Uterus (tissue), 2 donors: ENCODE measurements at regions not wholly inside any gene's neighbourhood (a gene's known extent, or its start where the extent isn't known, plus 50 kb on each side); places are given as distances from the start of the nearest gene placed in this dataset.

Experiments
- POLR2A ChIP-seq, 2 donors: fragments of 450-650 bp; IDR thresholded peaks; one replicate each; pipeline ENCODE4 v1.6.1; 2016; ENCODE audit warnings: antibody characterized with exemption in 2 of 2, mild to moderate bottlenecking in 1 of 2, moderate library complexity in 1 of 2
- TF ChIP-seq, protein P1 (sequence below), 4 experiments: fragments of 200-600 bp in 2 of 4; fragments of 450-650 bp in 2 of 4; sonication (generic) in 2 of 4; IDR thresholded peaks; one replicate each; pipeline ENCODE4 v1.5.1; 2016 to 2019; ENCODE audit warnings: antibody characterized with exemption in 4 of 4, mild to moderate bottlenecking in 2 of 4, moderate library complexity in 1 of 4

DNA sequence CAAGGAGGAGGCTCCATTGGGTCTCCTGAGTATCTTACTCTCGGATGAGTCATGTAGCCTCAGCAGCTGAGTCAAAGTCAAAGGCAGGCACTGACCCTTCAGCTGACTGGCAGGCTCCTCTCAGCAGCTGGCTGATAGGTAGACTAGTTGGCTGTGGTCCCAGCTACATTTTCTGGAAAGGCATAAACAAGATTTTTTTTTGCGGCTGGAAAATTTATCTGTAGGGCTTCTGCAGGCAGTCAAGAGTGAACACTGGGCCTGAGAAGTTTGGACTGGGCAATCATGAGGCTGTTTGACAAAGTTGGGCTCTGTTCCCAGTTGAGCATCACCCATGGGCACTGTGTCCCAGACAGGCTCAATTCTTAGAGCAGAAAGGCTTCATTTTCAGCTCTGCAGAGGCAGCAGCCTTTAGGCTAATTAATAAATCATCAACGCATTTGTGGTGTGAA lies 796.2 kb downstream of the CCSER2 start:
- TF ChIP-seq, protein P1, sequence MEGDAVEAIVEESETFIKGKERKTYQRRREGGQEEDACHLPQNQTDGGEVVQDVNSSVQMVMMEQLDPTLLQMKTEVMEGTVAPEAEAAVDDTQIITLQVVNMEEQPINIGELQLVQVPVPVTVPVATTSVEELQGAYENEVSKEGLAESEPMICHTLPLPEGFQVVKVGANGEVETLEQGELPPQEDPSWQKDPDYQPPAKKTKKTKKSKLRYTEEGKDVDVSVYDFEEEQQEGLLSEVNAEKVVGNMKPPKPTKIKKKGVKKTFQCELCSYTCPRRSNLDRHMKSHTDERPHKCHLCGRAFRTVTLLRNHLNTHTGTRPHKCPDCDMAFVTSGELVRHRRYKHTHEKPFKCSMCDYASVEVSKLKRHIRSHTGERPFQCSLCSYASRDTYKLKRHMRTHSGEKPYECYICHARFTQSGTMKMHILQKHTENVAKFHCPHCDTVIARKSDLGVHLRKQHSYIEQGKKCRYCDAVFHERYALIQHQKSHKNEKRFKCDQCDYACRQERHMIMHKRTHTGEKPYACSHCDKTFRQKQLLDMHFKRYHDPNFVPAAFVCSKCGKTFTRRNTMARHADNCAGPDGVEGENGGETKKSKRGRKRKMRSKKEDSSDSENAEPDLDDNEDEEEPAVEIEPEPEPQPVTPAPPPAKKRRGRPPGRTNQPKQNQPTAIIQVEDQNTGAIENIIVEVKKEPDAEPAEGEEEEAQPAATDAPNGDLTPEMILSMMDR (IDR thresholded peaks at IDR 0.05) = no peak
- no peak for TF ChIP-seq POLR2A (IDR thresholded peaks at IDR 0.05)
